HG03521 (cell line): ENCODE measurements at regions not wholly inside any gene's neighbourhood (a gene's known extent, or its start where the extent isn't known, plus 50 kb on each side); places are given as distances from the start of the nearest gene placed in this dataset.

Source experiments
- ATAC-seq: cut with Tn5 transposase; IDR thresholded peaks from one replicate; pipeline ENCODE4 v1.9.1; 2021; ENCODE audit warnings: mild to moderate bottlenecking, moderate library complexity; ENCODE audit not compliant: unreplicated experiment

DNA sequence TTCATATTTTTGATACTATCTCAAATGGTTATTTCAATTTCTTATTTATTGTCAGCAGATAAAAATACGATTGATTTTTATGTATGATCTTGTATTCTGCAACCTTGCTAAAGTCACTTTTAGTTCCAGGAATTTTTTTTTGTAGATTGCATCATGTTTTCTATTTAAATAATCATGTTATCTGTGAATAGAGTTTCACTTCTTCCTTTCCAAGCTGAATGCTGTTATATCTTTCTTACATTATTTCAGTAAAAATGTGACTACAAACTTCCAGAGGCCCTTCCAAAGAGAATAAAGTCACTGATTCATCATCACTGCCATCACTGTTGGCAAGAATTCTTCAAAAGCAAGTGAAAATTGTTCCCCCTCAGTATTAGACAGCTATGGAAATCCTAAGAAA, 104.7 kb upstream of the RAP1B start:
- no peak for ATAC-seq

DNA sequence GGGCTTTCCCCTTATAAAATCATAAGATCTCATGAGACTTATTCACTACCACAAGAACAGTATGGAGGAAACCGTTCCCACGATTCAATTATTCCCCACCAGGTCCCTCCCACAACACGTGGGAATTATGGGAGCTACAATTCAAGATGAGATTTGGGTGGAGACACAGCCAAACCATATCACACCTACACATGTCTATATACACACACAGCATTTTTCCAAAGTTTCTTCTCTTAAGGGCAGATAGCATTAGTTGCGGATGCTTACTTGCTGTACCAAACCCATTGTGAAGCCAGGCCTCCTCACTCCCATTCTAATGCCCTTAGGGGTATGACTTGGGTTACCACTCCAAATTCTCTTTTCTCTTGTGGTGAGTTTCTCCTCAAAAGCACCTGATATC, 104.1 kb upstream of the RAP1B start:
- ATAC-seq = no peak

DNA sequence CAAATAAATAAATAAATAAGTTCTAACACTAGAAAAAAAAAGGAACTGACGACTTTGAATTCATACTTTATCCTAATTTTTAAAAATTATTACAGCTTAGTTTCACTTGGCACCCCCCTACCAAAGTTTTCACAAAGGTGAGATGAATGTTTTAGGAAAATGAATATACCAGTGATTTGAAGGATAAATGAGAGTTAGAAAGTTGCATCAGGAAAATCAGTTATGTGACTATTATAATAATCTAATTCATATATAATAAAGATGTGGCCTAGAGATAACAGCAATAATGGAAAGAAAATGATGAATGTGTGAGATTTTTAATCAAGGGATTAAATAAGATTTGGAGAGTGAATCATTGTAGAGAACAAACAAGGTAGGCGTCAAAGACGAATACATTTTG, 103.0 kb upstream of the RAP1B start:
- ATAC-seq = no peak

DNA sequence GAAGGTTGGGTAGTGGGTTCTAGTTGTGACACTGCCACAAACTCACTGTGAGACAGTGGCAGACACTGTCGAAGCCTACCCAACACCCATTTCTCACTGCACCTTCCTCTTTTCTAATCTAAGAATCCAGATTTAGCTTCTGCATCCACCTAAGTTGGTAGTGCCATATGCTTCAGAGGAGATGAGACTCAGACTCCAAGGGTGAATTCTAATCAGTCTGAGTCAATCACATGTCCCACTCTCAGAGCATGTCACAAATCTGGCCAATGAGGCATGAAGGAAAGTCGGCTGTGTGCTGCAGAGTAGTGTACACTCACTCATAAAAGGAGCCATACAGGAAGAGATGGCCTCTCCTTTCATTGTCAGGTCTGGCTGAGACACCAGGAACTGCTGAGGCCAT, 102.1 kb upstream of the RAP1B start:
- ATAC-seq = no peak

DNA sequence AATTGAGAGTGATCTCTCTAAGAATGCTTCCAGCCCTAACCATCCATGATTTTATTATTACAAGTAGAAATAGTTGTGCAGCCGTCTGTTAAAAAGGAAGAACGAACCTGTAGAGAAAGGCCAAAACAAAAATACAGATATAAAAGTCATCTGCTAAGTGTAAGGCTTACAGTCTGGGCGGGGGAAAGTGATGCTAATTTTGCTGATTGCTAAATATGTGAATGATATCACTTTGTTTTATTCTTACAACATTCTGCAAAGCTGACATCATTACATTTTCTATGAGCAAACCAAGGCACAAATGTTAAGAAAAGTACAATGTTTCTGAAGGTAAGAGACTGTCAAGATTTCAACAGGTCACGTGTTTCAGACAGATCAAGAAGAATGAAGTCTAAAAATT, 101.5 kb upstream of the RAP1B start:
- ATAC-seq = no peak

DNA sequence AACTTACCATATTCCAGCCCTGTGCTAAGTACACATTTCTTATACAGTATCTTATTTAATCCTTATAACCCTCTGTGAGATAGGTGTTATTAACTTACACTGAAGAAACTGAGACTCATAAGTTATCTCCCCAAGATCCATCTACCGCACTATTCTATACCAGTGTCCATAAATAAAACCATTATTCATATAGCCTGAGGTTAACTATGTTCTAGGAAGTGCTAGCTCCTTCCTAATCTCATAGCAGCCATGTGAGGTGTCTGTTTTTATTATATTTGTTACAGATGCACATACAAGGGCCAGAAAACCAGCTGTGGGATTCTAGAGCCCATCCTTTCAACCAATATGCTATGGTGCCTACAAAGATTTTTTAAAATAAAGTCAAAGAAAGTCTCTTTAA, 100.3 kb upstream of the RAP1B start:
- no peak for ATAC-seq

DNA sequence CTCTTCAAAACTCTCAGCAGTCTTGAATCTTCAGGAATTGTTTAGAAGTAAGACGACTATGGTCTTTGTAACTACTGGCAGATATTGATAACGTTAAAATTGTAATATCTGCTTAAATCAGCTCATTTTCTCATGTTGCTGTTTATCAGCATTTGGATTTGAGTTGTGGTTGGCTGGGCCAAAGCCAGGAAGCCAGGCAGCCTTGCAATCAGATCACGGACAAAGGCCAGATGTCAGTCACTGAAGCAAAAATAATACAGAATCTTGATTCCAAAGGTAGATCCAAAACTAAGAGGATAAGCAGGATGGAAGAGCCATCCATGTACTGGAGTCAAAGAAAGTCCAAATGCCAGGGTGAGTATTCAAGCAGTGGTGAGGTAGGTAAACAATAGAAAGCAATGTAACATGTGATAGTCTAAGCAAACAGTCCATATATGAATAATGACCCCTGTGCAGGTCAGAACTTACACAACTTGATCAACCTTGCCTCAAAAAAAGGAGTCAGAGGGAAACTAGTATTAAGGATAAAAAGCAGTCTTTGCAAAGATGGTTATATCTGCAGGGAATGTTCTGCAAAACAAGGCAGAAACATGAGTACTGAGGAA, 95.8 kb upstream of the RAP1B start:
- no peak for ATAC-seq

DNA sequence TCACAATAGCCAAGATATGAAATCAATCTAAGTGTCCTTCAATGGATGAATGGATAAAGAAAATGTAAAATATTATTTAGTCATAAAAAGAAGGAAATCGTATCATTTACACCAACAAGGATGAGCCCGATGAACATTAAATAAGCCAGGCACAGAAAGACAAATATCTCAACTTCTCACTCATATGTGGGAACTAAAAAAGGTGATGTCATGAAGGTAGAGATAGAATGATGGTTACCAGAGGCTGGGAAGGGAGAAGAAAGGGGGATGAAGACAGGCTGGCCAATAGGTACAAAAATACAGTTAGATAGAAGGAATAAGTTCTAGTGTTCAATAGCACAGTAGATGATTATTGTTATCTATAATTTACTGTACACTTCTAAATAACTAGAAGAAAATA, 94.9 kb upstream of the RAP1B start:
- ATAC-seq = no peak

DNA sequence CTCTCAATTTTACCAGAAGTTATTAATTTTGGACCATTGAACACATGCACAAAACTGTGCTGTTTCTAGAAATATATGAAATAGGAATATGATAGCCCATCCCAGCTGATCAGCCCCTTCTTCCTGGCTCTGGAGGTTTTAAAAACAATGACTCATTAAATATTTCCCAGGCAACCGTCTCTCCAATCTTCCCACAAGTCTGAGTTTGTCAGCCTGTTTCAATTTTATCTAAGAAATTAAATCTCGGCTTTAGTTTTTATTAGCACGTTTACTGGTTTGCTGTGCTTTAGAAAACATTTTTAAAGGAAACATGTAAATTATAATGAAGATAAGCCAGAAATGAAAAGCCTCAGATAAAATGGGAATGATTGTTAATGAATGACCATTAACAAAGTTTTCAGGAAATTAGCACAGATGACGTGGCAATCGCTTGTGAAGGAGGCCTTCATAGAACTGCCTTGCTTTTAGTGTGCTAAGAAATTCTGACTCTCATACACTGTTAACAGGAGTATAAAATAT, 89.3 kb upstream of the RAP1B start:
- ATAC-seq = no peak

DNA sequence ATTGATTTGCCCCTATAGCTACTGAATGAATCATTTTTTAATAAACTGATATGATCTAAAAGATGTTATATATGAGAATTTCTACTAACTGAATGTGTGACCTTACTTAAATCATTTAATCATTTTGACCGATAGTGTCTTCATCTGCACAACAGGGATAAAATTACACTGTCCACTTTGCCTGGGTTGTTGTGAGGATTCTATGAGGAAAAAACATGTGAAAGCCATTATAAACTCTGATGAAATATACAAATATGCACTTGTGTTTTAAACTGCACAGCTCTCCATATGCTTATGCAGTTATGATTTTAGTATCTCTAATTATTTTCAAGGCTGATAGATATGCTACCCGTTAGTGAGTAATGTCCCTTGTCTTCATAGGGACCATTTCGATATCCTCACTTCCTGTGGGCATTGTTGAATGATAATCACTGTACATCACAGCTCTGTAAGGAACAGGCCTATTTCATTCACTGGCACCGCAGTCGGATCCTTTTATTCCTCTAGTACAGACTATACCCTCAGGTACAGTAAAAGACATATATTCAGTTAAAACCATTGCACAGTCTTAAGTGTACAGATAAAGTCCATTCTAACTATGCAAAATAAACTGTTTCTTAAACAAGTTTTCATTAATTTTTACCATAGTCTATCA, 88.7 kb upstream of the RAP1B start:
- ATAC-seq = no peak

DNA sequence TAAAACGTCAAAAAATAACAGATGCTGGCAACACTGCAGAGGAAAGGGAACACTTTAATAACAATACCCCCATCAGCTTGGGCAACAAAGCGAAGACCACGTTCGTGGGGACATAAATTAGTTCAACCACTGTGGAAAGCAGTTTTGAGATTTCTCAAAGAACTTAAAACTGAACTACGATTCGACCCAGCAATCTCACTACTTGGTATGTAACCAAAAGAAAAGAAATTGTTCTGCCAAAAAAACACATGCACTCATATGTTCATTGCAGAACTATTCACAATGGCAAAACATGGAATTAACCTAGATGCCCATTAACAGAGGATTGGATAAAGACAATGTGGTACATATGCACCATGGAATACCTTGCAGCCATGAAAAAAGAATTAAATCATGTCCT, 81.2 kb upstream of the RAP1B start:
- no peak for ATAC-seq

DNA sequence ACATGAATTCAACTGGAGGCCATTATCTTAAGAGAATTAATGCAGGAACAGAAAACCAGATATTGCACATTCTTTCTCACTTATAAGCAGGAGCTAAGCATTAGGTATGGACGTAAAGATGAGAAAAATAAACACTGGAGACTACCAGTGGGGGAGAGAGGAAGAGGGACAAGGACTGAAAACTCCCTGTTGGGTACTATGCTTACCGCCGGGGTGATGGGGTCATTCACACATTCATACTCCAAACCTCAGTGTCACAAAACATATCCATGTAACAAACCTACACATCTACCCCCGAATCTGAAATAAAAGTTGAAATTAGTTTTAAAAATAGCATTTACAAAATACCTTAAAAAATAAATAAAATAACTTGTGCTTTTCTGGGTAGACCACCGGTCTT, 80.8 kb upstream of the RAP1B start:
- no peak for ATAC-seq

DNA sequence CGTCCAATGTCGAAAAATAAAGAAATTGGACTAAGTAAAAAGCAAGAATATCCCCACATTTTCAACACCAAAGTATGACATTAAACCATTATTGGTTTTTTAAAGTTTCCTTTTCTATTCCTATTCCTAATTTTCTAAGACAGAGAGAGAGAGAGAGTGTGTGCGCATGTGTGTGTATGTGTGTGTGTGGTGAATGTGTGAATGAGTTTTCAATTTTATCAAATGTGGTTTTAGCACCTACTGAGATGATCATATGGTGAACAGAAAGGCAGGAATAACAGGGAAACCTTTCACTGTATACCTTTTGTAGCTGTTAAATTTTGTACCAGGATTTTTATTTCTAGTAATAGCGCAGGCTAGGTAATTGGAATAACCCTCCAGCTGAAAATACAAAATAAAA, 80.4 kb upstream of the RAP1B start:
- no peak for ATAC-seq

DNA sequence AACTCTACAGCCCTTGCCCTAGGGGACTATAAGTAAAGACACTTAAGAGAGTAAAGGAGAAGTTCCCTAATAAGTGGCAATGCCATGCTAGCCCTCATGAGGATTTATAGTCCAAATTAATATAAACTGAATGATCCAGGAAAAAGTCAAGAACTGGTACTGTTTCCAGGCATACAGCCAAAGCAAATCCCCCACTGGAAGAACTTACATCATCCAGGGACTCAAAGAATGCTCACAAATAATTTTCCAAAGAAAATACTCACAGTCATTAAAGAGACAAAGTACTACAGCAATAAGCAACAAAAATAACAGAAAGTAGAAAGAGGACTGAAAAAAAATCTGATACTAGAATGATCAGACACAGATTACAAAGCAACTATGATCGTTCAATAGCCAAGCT, 79.7 kb upstream of the RAP1B start:
- no peak for ATAC-seq

DNA sequence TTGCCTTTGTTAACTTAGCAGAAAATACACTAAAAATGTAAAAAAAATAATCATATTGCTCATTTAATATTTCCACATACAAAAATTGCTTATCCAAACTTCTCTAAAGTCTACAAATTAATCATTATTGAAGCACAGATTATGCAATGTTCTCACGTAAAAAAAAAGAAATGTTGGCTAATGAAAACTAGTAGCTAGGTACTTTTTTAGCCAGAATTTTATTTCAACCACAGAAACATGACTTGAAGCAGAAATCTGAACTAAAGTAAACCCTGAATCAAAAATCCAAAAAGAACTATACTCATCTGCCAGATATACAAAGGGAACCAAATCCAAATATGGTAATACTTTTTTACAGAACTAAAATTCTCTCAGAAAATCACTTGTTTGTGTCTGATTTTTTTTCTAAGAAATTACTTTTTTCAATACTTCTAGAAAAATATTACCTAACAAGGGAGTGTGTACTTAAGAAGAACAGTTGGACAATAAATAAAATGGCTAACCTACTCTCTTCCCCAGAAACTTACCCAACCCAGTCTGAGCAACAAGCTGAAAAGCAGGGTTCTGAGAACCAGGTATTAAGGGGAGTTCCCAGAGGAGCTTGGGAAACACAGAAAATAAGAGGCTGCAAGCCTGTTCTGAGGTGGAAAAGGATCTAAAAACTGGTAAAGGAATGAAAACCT, 78.4 kb upstream of the RAP1B start:
- no peak for ATAC-seq

DNA sequence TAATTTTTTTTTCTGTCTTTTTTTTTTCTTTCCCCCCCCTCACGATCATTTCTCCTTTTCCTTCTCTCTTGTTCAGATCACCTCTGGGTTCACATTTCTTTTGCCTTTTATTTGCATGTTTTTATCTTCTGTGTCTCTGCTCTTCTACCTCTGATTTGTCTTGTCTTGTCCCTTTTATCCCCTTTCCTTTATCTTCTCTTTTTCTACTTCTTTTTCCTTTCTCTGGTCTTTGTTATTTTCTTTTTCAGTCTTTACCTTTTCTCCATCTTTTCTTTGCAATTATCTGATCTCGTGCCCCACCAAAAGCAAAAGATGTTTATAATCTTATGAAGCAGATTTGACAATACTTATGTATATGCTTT, 77.8 kb upstream of the RAP1B start:
- ATAC-seq = no peak

DNA sequence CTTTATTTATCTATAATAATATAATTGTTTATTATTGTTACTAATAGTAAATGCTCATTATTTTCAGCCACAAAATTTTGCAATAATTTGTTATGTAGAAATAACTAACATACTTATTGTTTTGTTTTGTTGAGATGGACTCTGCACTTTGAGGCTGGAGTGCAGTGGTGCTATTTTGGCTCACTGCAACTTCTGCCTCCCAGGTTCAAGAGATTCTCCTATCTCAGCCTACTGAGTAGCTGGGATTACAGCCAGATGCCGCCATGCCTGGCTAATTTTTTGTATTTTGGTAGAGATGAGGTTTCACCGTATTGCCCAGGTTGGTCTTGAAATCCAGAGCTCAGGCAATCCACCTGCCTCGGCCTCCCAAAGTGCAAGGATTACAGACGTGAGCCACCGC, 76.6 kb upstream of the RAP1B start:
- ATAC-seq = no peak

DNA sequence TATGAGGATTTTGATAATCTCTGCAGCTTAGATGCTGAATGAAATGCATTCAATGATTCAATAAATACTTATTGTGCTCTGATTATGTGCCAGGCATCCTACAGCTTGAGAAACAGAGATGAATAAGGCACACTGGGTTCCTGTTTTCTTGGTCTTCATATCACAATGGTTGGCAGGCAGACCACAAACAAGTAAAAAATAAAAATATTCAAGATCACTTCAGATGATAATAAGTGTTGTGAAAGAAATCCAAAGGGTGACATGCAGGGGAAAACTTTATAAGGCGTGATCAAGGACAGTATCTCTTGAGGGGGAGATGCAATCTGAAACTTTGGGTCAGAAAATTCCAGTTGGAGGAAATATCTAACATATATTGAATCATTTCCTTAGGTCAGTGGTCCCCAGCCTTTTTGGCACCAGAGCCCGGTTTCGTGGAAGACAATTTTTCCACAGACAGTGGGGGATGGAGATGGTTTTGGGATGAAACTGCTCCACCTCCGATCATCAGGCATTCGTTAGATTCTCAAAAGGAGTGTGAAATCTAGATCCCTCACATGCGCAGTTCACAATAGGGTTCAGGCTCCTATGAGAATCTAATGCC, 73.7 kb upstream of the RAP1B start:
- no peak for ATAC-seq

DNA sequence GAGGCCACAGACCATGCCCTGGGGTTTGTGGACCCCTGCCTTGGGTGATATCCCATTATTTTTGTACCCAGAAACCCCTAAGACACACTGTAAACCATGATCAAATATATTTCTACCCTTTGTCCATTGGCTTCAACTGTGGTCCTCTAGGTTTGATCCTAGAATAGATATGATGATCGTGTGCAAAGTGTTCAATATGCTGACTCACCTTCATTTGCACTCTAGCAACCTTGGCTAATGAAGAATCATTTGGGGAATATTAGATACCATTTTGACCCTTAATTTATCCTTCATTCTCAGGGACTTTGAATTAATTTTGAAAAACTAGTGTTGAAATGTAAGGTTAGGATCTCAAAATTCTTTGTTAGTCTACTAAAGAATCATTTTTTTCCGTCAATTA, 73.1 kb upstream of the RAP1B start:
- ATAC-seq = no peak

DNA sequence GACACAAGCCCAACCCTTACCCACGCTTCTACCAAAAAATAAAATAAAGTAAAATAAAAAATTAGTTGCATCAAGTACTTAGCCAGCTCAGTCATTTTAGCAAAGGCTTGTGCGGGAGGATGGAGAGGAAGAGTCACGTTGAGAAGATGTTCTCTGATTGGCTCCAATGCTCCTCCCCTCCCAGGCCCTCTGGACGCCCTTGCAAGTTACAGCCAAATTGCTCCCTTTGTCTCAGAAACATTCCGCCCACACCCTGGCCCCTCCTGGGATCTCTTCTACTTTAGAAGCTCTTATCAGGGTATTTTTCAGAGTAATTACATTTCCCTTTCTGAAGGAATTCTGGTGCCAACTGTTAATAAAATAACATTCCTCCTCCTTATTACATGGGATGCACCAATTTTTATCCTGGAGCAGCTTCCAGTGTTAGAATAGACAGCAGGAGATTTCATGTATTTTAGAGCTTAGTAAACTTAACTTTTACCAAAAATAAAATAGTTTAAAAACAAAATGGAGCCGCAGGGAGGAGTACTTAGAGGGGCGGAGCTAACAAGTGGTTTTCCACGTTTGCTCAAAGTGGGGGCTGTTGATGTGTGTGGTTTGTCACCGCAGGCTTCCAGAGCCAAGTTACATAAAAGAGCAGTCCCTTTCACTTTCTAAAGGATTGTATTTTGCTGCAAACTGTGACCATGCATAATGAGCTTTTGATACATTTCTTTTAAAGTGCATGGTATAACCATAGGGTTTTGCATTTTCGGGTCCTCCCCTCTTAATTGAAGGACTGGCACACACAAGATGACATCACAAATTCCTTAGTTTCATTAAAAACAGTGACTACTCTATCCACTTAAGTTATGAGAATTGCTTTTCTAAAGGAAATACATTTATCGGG, 71.7 kb upstream of the RAP1B start:
- ATAC-seq = no peak

DNA sequence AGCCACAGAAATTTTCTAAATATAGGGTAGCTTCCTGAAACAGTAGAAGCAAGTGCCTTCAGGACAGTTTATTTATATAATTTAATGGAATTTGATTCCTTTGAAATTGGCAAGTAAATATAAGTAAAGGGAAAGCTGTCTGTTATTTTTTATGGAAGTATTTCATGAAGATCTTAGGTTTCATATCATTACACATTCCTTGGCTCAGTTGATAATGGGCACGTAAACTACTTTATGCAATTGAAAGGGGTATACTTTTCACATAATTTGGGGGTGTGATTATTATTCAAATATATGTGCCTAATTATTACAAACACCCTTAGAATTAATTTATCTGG, 71.1 kb upstream of the RAP1B start:
- no peak for ATAC-seq
